ENCODE measurements at regions not wholly inside any gene's neighbourhood (a gene's known extent, or its start where the extent isn't known, plus 50 kb on each side); places are given as distances from the start of the nearest gene placed in this dataset.

DNA sequence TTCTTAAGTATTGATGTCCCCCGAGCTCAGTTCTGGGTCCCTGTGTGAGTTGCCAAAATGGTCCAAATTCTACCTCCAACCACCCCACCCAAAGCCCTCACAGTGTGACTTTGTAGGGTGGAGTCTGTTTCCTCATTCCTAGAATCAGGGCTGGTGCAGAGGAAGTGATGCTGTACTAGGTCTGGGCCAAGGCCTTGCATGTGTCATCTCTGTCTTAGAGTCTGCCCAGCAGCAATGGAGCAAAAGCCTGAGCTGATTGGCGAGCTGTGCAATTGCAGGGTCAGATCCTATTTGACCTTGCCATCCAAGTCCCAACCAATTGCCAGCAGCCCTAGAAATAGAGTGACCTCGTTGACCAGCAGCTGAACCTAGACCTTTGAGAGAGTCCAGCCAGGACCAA lies 97.0 kb upstream of the ANKRD10 start:
- no peaks in the 10 kb centered on the region for H3K36me3 Mint-ChIP-seq (ENCODE audit: insufficient read depth)
- ATAC-seq (replicated peaks; ENCODE audit: extremely low read depth, poor library complexity, severe bottlenecking) = no peak
- H3K9me3 Mint-ChIP-seq = no peaks in the 10 kb centered on the region
- H3K4me1 Mint-ChIP-seq = no peaks in the 10 kb centered on the region
- no peak for DNase-seq (ENCODE audit: low spot score in 2 of 2)
- peaks cover 26% of the 10 kb centered on the region for H3K27me3 Mint-ChIP-seq
- no peak overlapping the region for H3K27ac Mint-ChIP-seq (ENCODE audit: low read depth)
- H3K4me3 Mint-ChIP-seq = no peak overlapping the region

DNA sequence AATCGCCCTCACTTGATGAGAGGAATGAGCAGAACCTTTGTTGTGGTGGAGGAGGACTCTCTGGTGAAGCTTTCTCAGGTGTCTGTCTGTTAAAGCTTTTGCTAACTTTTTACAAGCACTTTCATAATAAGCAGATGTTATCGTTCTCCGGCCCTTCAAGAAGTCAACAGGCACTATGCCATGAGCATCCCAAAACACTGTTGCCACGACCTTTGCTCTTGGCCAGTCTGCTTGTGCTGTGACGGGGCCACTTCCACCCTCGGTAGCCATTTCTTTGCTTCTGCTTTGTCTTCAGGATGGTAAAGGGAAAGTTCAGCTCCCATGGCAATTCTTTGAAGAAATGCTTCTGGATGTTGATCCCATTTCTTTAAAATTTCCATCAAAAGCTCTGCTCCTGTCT lies 93.5 kb upstream of the ANKRD10 start:
- Mint-ChIP-seq H3K9me3 (no peaks in the 10 kb centered on the region), H3K4me1 (no peaks in the 10 kb centered on the region), H3K27ac (ENCODE audit: low read depth) (no peak overlapping the region), H3K36me3 (ENCODE audit: insufficient read depth) (no peaks in the 10 kb centered on the region), H3K4me3 (no peak overlapping the region), H3K27me3 (peaks cover 44% of the 10 kb centered on the region)
- ATAC-seq (replicated peaks; ENCODE audit: extremely low read depth, poor library complexity, severe bottlenecking) = no peak
- DNase-seq (ENCODE audit: low spot score in 2 of 2) = no peak

DNA sequence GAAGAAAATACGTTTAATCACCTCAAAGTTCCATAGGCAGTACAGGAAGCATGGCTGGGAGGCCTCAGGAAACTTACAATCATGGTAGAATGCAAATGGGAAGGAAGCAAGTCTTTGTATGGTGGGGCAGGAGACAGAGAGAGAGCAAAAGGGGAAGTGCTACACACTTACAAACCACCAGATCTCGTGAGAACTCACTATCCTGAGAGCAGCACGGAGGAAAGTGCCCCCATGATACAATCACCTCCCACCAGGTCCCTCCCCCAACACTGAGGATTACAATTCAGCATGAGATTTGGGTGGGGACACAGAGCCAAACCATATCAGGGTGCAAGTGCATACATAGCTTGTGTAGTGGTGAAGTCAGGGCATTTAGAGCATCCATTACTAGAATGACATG lies 92.3 kb upstream of the ANKRD10 start:
- H3K27me3 Mint-ChIP-seq = peaks cover 35% of the 10 kb centered on the region
- no peak overlapping the region for H3K27ac Mint-ChIP-seq (ENCODE audit: low read depth)
- no peaks in the 10 kb centered on the region for H3K9me3 Mint-ChIP-seq
- ATAC-seq (replicated peaks; ENCODE audit: extremely low read depth, poor library complexity, severe bottlenecking) (no peak), DNase-seq (ENCODE audit: low spot score in 2 of 2) (no peak)
- H3K4me1 Mint-ChIP-seq = no peaks in the 10 kb centered on the region
- H3K36me3 Mint-ChIP-seq (ENCODE audit: insufficient read depth) = no peaks in the 10 kb centered on the region
- no peak overlapping the region for H3K4me3 Mint-ChIP-seq

DNA sequence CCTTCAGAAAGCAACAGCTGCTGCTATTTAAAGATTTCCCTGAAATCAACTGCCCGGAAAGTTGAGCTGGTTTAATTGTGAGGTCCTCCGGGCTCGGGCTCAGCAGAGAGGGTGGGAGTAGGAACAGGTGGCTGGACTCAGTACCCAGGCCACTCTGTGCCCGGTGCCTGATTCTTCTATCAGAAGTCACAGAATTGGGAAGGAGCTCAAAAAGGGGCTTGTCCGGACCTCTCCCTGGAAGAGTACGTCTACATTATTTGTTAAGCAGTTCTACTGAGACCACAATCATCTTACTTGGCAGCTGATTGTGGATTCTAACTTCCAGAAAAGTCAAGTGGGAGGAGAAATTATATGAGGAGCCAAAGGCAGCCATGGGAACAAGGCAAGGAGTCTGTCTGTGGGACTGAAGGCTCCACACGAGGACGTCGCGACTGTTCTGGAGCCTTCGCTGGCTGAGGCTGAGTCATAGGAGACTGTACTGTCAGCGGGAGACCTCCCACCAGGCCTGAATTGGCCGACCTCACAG lies 91.7 kb upstream of the ANKRD10 start:
- Mint-ChIP-seq H3K4me3 (no peak overlapping the region), H3K27ac (ENCODE audit: low read depth) (no peak overlapping the region), H3K4me1 (no peaks in the 10 kb centered on the region), H3K36me3 (ENCODE audit: insufficient read depth) (no peaks in the 10 kb centered on the region), H3K27me3 (peaks cover 33% of the 10 kb centered on the region), H3K9me3 (no peaks in the 10 kb centered on the region)
- DNase-seq (ENCODE audit: low spot score in 2 of 2) = no peak
- ATAC-seq (replicated peaks; ENCODE audit: extremely low read depth, poor library complexity, severe bottlenecking) = no peak

DNA sequence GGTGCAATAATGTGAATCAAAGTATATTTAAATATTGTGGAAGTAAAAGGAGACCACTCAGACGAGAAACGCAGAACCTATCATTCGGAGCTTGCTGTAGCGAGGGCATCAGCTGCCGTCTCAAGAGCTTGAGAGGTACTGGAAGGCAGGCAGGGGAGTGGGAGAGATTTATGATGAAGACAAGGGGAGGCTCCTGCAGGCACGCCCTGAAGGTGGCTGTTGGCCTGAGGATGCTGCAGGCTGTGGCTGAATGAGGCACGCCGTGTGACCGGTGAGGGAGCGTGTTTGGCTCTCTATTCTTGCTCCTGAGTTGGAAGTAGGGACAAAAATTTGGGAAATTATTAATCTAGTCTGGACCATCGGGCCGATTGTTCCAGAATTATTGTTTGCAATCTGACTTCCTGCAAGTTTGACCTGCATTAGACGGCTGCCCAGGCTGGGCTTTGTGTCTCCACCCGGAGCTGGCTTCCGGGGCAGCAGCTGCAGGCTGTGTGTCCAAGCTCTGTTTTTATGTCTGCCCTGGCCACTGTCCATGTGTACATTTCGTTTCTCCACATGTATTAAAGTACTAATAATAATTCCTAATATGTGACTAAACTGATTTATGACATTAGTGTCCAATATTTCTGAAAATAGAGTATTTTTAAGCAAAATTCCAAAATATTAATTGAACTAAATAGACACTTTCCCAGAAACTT lies 91.1 kb upstream of the ANKRD10 start:
- H3K4me3 Mint-ChIP-seq = no peak overlapping the region
- H3K27ac Mint-ChIP-seq (ENCODE audit: low read depth) = no peak overlapping the region

DNA sequence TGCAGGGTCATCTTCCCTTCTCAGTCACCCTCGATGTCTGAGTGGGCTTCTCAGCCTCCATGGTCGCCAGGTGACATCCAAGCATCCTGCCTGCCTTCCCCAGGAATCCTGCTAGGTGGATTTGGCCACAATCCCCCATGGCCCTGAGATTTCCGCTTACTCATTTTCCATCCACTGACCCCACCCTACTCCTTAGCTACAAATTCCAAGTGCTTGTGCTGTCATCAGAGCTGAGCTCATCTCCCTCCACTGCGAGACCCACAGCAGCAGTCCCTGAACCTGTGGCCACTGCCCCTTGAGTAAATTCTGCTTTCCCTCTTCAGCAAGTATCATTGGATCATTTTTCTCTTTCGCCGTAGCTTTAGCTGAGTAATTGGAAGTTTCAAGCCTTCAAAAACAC lies 90.5 kb upstream of the ANKRD10 start:
- Mint-ChIP-seq H3K27me3 (peaks cover 24% of the 10 kb centered on the region), H3K4me3 (no peak overlapping the region), H3K36me3 (ENCODE audit: insufficient read depth) (no peaks in the 10 kb centered on the region), H3K4me1 (no peaks in the 10 kb centered on the region), H3K9me3 (no peaks in the 10 kb centered on the region), H3K27ac (ENCODE audit: low read depth) (no peak overlapping the region)
- DNase-seq (ENCODE audit: low spot score in 2 of 2) (no peak), ATAC-seq (replicated peaks; ENCODE audit: extremely low read depth, poor library complexity, severe bottlenecking) (no peak)

More for the DNA sequence above, 91.1 kb upstream of the ANKRD10 start:
- ATAC-seq (replicated peaks; ENCODE audit: extremely low read depth, poor library complexity, severe bottlenecking) (no peak), DNase-seq (ENCODE audit: low spot score in 2 of 2) (no peak)
- H3K27me3 Mint-ChIP-seq = peaks cover 30% of the 10 kb centered on the region
- H3K36me3 Mint-ChIP-seq (ENCODE audit: insufficient read depth) = no peaks in the 10 kb centered on the region
- no peaks in the 10 kb centered on the region for H3K4me1 Mint-ChIP-seq
- no peaks in the 10 kb centered on the region for H3K9me3 Mint-ChIP-seq

DNA sequence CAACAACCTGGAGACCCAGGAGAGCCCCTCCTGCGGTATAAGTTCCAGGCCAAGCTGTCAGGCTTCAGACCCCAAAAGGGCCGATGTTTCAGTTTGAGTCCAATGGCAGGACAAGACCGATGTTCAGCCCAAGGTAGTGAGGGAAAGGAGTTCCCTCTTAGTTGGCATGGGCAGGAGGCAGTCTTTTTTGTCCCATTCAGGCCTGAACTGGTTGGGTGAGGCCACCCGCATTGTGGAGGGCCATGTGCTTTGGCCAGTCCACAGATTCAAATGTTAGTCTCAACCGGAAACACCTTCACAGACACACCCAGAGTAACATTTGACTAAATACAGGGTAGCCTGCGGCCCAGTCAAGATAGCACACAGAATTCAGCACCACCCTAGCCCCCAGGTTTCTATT lies 89.6 kb upstream of the ANKRD10 start:
- Mint-ChIP-seq H3K9me3 (no peaks in the 10 kb centered on the region), H3K27me3 (peaks cover 24% of the 10 kb centered on the region), H3K4me3 (no peak overlapping the region), H3K36me3 (ENCODE audit: insufficient read depth) (no peaks in the 10 kb centered on the region), H3K27ac (ENCODE audit: low read depth) (no peak overlapping the region), H3K4me1 (no peaks in the 10 kb centered on the region)
- ATAC-seq (replicated peaks; ENCODE audit: extremely low read depth, poor library complexity, severe bottlenecking) = no peak
- no peak for DNase-seq (ENCODE audit: low spot score in 2 of 2)

DNA sequence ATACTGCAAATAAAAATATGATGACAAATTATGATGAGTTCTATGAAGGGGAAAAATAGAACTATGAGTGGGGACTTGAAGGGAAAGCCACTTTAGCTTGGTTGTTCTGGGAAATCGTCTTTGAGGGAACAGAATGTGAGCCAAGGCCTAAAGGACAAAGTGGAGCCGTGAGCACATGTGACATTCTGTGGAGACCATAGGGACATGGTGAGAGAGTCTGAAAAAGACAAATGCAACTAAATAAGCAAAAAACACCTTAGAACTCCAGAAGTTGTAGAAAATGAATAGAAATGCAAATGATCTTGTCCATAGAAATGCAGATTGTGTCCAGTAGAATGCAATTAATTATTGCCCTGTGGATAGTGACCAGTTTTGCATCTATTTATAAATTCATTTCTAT lies 86.8 kb upstream of the ANKRD10 start:
- Mint-ChIP-seq H3K4me1 (no peaks in the 10 kb centered on the region), H3K4me3 (no peak overlapping the region), H3K9me3 (no peaks in the 10 kb centered on the region), H3K27ac (ENCODE audit: low read depth) (no peak overlapping the region), H3K36me3 (ENCODE audit: insufficient read depth) (no peaks in the 10 kb centered on the region), H3K27me3 (peaks cover 31% of the 10 kb centered on the region)
- ATAC-seq (replicated peaks; ENCODE audit: extremely low read depth, poor library complexity, severe bottlenecking) = no peak
- no peak for DNase-seq (ENCODE audit: low spot score in 2 of 2)

DNA sequence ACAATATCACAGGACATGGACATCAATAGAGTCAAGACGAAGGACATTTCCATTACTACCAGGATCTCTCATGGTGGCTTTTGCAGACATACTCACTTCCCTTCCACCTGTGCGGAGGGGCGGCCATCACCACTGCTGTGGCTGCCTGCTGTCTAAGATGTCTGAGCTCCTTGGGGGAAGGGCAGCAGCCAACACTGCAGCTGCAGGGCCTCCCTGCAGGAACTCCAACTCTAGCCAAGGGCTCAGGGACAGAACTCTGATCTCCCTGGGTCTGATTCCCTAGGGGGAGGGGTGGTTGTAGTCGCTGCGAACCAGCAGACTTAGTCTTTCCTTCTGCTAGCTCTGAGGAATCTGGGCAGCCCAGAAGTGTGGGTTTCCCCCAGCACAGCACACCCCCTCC lies 78.9 kb upstream of the ANKRD10 start:
- no peaks in the 10 kb centered on the region for H3K9me3 Mint-ChIP-seq
- no peak overlapping the region for H3K27ac Mint-ChIP-seq (ENCODE audit: low read depth)
- H3K27me3 Mint-ChIP-seq = peaks cover 51% of the 10 kb centered on the region
- no peak overlapping the region for H3K4me3 Mint-ChIP-seq
- DNase-seq (ENCODE audit: low spot score in 2 of 2) (no peak), ATAC-seq (replicated peaks; ENCODE audit: extremely low read depth, poor library complexity, severe bottlenecking) (no peak)
- no peaks in the 10 kb centered on the region for H3K4me1 Mint-ChIP-seq
- no peaks in the 10 kb centered on the region for H3K36me3 Mint-ChIP-seq (ENCODE audit: insufficient read depth)

DNA sequence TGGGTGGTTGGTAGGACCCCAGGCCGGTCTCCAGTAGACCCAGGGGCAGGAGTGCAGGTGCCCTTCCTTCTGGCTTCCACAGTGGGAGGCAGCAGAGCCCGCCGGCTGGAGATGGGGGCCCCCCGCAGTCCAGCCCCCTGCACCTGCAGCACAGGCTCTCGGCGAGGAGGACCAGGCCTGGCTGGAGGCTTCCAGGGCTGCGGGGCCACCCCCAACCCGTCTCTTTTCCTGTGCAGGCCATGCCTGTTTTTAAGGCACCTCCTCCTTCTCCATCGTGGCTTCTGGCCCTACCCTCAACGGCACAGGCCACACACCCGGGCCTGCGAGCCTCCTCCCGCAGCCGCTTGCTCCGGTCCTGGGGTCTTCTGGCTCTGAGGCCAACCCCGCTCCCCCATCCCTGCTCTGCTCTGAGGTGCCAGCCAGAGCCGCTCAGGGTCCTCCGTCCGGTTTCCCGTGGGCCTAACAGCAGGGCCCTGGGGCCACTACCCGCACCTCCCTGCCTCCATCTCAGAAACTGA lies 77.2 kb upstream of the ANKRD10 start:
- ATAC-seq (replicated peaks; ENCODE audit: extremely low read depth, poor library complexity, severe bottlenecking) (no peak), DNase-seq (ENCODE audit: low spot score in 2 of 2) (no peak)
- Mint-ChIP-seq H3K36me3 (ENCODE audit: insufficient read depth) (no peaks in the 10 kb centered on the region), H3K27ac (ENCODE audit: low read depth) (no peak overlapping the region), H3K4me3 (no peak overlapping the region), H3K4me1 (no peaks in the 10 kb centered on the region), H3K9me3 (no peaks in the 10 kb centered on the region), H3K27me3 (peaks cover 57% of the 10 kb centered on the region)

DNA sequence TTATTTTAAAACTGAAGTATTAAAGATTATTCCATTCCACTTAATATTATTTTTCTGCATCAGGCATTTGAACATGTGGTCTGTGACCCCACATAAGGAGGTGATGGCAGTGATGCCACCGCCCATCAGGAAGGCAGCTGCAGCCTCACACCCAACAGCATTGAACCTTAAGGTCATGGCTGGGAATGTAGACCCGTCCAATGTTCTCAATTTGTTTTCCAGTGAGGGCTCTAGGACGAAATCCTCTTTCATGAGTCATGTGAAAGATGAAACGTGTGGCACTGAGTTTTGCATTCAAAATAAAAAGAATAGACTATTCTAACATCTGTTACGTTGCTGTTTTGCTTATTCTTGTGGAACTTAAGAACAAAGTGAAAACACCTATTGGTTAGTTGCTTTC lies 74.5 kb upstream of the ANKRD10 start:
- Mint-ChIP-seq H3K9me3 (no peaks in the 10 kb centered on the region), H3K4me3 (no peak overlapping the region), H3K27ac (ENCODE audit: low read depth) (no peak overlapping the region), H3K4me1 (no peaks in the 10 kb centered on the region), H3K36me3 (ENCODE audit: insufficient read depth) (no peaks in the 10 kb centered on the region), H3K27me3 (peaks cover 57% of the 10 kb centered on the region)
- ATAC-seq (replicated peaks; ENCODE audit: extremely low read depth, poor library complexity, severe bottlenecking) = no peak
- DNase-seq (ENCODE audit: low spot score in 2 of 2) = no peak

DNA sequence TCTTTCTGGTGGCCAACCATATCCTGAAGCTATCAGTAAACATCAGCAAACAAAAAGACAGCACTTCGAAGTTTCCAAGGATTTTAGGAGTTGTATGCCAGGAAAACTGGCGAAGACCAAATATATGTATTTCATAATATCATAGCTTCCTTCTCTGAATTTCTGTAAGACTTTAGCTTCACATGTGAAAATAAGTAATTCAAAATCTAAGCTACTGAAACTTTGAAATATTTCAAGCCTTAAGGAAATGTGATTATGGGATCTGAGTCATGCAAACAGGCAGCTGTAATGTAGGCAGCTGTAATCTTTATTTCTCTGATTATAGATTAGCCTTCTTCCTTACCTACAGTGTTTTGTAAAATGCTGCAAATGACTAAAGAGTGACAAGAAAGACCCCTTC lies 70.7 kb upstream of the ANKRD10 start:
- H3K4me3 Mint-ChIP-seq = no peak overlapping the region
- no peaks in the 10 kb centered on the region for H3K9me3 Mint-ChIP-seq
- peaks cover 74% of the 10 kb centered on the region for H3K27me3 Mint-ChIP-seq
- no peaks in the 10 kb centered on the region for H3K4me1 Mint-ChIP-seq
- ATAC-seq (replicated peaks; ENCODE audit: extremely low read depth, poor library complexity, severe bottlenecking) = no peak
- no peak for DNase-seq (ENCODE audit: low spot score in 2 of 2)
- no peaks in the 10 kb centered on the region for H3K36me3 Mint-ChIP-seq (ENCODE audit: insufficient read depth)
- no peak overlapping the region for H3K27ac Mint-ChIP-seq (ENCODE audit: low read depth)

DNA sequence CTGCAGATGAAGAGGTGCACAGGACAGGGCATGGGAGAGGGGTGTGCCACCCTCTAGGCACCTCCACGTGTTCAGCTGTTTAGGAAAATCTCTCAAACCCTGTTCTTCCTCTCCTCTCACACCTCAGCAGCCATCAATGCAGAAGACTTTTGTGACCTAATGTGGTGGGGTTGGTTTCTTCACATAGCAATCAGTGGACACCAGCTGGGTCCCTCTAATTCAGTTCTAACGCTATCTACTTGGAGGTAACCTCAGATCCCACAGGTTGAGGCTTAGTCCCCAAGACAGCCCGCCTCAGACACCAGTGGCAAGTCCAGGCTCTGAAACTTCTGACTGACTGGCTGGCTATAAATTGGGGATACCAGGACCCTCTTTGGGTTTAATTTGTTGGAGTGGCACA lies 69.9 kb upstream of the ANKRD10 start:
- no peak for DNase-seq (ENCODE audit: low spot score in 2 of 2)
- ATAC-seq (replicated peaks; ENCODE audit: extremely low read depth, poor library complexity, severe bottlenecking) = no peak
- H3K36me3 Mint-ChIP-seq (ENCODE audit: insufficient read depth) = no peaks in the 10 kb centered on the region
- no peaks in the 10 kb centered on the region for H3K4me1 Mint-ChIP-seq
- no peak overlapping the region for H3K4me3 Mint-ChIP-seq
- peaks cover 74% of the 10 kb centered on the region for H3K27me3 Mint-ChIP-seq
- H3K9me3 Mint-ChIP-seq = no peaks in the 10 kb centered on the region
- H3K27ac Mint-ChIP-seq (ENCODE audit: low read depth) = no peak overlapping the region

Measured in central memory CD8-positive, alpha-beta T cell (primary cell).